SK-N-SH (cell line): ENCODE measurements at regions not wholly inside any gene's neighbourhood (a gene's known extent, or its start where the extent isn't known, plus 50 kb on each side); places are given as distances from the start of the nearest gene placed in this dataset.

Experiments
- CTCF ChIP-seq: fragments of 200-600 bp; sonication (generic); IDR thresholded peaks from 2 replicates; pipeline ENCODE4 v1.6.1; 2017; ENCODE audit warnings: antibody characterized with exemption, mild to moderate bottlenecking, moderate library complexity
- JUND ChIP-seq: IDR thresholded peaks from 2 replicates; pipeline ENCODE4 v1.4.0; 2012
- POLR2AphosphoS5 ChIP-seq: IDR thresholded peaks from 2 replicates; pipeline ENCODE4 v1.6.1; 2012; ENCODE audit warnings: low read depth, low read length

GRCh38 chr15:56295433-56295832 lies 51.8 kb upstream of the RFX7 start:
- no peak for TF ChIP-seq JUND
- no peak for TF ChIP-seq POLR2AphosphoS5
- TF ChIP-seq CTCF = peak; percentile 11; the same call in 1 of the 2 replicates
